ENCODE measurements at regions not wholly inside any gene's neighbourhood (a gene's known extent, or its start where the extent isn't known, plus 50 kb on each side); places are given as distances from the start of the nearest gene placed in this dataset.

- TF ChIP-seq, protein P1, sequence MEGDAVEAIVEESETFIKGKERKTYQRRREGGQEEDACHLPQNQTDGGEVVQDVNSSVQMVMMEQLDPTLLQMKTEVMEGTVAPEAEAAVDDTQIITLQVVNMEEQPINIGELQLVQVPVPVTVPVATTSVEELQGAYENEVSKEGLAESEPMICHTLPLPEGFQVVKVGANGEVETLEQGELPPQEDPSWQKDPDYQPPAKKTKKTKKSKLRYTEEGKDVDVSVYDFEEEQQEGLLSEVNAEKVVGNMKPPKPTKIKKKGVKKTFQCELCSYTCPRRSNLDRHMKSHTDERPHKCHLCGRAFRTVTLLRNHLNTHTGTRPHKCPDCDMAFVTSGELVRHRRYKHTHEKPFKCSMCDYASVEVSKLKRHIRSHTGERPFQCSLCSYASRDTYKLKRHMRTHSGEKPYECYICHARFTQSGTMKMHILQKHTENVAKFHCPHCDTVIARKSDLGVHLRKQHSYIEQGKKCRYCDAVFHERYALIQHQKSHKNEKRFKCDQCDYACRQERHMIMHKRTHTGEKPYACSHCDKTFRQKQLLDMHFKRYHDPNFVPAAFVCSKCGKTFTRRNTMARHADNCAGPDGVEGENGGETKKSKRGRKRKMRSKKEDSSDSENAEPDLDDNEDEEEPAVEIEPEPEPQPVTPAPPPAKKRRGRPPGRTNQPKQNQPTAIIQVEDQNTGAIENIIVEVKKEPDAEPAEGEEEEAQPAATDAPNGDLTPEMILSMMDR (IDR thresholded peaks at IDR 0.05): no peak
- TF ChIP-seq POLR2A (IDR thresholded peaks at IDR 0.05; ENCODE audit: low read depth): no peak
Measured at GRCh38 chr15:60090747-60091146, 86.6 kb downstream of the FOXB1 start.
